ENCODE measurements at regions not wholly inside any gene's neighbourhood (a gene's known extent, or its start where the extent isn't known, plus 50 kb on each side); places are given as distances from the start of the nearest gene placed in this dataset.

DNA sequence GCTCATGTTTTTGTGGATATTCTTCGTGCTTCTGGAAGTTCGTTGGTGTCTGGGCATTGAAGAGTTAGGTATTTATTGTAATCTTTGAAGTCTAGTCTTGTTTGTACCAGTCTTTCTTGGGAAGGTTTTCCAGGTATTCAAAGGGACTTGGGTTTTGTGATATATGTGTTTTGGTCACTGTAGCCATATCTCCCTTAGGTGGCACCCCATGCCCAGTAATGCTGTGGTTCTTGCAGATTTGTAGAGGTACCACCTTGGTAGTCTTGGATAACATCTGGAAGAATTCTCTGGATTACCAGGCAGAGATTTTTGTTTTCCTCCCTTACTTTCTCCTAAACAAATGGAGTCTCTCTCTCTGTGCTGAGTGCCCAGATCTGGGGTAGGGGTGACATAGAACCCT, 184.1 kb downstream of the TEX13C start:
- Histone ChIP-seq H3K79me2 (ENCODE audit: insufficient read depth, low read length) (no peaks in the 10 kb centered on the region), H3K27me3 (ENCODE audit: control insufficient read depth in 1 of 2, insufficient read depth in 2 of 2, low read length in 2 of 2) (no peaks in the 10 kb centered on the region), H3K4me2 (ENCODE audit: low read depth, low read length) (no peak overlapping the region), H3K9me3 (ENCODE audit: low read length) (peaks cover 47% of the 10 kb centered on the region), H3K36me3 (replicated peaks in 1 of 2; ENCODE audit: control insufficient read depth in 1 of 2, insufficient read depth in 2 of 2, low read length in 2 of 2) (no peaks in the 10 kb centered on the region), H3K9ac (ENCODE audit: insufficient read depth, low read depth, low read length) (no peak overlapping the region), H3K4me1 (ENCODE audit: insufficient read depth, low read length) (no peaks in the 10 kb centered on the region), H4K20me1 (ENCODE audit: insufficient read depth, low read length) (no peaks in the 10 kb centered on the region), H3K4me3 (replicated peaks in 1 of 3; ENCODE audit: insufficient read depth in 1 of 3, low read depth in 2 of 3, low read length in 3 of 3) (no peak overlapping the region), H2AFZ (ENCODE audit: low read length) (no peak overlapping the region), H3K27ac (ENCODE audit: extremely low read length, insufficient read depth, low read length) (no peak overlapping the region)
- DNase-seq (ENCODE audit: low spot score) (no peak), FAIRE-seq (no peak), ATAC-seq (no peak)
- intact Hi-C loops (cut with micrococcal nuclease; ENCODE audit: unreplicated experiment) (no loop called here), in situ Hi-C loops (cut with HindIII; ENCODE audit: extremely low pct_ligation_motif_present, low pct_unique_long_range_greater_than_20kb) (no loop called here)
- BruUV-seq (replicated peaks) = no TSS peak
- ChIA-PET POLR2A (no interaction called here), CTCF (ENCODE audit: low intra/inter-chr PET ratio, low total read pairs) (no interaction called here)
- no peak for TF ChIP-seq ZNF788 (CRISPR knock-in tag; IDR thresholded peaks at IDR 0.05; ENCODE audit: borderline replicate concordance)
- TF ChIP-seq, protein P1, sequence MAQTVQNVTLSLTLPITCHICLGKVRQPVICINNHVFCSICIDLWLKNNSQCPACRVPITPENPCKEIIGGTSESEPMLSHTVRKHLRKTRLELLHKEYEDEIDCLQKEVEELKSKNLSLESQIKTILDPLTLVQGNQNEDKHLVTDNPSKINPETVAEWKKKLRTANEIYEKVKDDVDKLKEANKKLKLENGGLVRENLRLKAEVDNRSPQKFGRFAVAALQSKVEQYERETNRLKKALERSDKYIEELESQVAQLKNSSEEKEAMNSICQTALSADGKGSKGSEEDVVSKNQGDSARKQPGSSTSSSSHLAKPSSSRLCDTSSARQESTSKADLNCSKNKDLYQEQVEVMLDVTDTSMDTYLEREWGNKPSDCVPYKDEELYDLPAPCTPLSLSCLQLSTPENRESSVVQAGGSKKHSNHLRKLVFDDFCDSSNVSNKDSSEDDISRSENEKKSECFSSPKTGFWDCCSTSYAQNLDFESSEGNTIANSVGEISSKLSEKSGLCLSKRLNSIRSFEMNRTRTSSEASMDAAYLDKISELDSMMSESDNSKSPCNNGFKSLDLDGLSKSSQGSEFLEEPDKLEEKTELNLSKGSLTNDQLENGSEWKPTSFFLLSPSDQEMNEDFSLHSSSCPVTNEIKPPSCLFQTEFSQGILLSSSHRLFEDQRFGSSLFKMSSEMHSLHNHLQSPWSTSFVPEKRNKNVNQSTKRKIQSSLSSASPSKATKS (CRISPR knock-in tag; IDR thresholded peaks at IDR 0.05) = no peak
- TF ChIP-seq, protein P2, sequence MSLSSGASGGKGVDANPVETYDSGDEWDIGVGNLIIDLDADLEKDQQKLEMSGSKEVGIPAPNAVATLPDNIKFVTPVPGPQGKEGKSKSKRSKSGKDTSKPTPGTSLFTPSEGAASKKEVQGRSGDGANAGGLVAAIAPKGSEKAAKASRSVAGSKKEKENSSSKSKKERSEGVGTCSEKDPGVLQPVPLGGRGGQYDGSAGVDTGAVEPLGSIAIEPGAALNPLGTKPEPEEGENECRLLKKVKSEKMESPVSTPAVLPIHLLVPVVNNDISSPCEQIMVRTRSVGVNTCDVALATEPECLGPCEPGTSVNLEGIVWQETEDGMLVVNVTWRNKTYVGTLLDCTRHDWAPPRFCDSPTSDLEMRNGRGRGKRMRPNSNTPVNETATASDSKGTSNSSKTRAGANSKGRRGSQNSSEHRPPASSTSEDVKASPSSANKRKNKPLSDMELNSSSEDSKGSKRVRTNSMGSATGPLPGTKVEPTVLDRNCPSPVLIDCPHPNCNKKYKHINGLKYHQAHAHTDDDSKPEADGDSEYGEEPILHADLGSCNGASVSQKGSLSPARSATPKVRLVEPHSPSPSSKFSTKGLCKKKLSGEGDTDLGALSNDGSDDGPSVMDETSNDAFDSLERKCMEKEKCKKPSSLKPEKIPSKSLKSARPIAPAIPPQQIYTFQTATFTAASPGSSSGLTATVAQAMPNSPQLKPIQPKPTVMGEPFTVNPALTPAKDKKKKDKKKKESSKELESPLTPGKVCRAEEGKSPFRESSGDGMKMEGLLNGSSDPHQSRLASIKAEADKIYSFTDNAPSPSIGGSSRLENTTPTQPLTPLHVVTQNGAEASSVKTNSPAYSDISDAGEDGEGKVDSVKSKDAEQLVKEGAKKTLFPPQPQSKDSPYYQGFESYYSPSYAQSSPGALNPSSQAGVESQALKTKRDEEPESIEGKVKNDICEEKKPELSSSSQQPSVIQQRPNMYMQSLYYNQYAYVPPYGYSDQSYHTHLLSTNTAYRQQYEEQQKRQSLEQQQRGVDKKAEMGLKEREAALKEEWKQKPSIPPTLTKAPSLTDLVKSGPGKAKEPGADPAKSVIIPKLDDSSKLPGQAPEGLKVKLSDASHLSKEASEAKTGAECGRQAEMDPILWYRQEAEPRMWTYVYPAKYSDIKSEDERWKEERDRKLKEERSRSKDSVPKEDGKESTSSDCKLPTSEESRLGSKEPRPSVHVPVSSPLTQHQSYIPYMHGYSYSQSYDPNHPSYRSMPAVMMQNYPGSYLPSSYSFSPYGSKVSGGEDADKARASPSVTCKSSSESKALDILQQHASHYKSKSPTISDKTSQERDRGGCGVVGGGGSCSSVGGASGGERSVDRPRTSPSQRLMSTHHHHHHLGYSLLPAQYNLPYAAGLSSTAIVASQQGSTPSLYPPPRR (CRISPR knock-in tag; IDR thresholded peaks at IDR 0.05; ENCODE audit: borderline replicate concordance) = no peak
- TF ChIP-seq ZNF713 (CRISPR knock-in tag; IDR thresholded peaks at IDR 0.05) = no peak
- no peak for TF ChIP-seq ZNF44 (CRISPR knock-in tag; IDR thresholded peaks at IDR 0.05)
- no peak for TF ChIP-seq SP4 (CRISPR knock-in tag; IDR thresholded peaks at IDR 0.05)
- TF ChIP-seq MTA3 (CRISPR knock-in tag; IDR thresholded peaks at IDR 0.05) = no peak
- TF ChIP-seq CAMTA2 (CRISPR knock-in tag; IDR thresholded peaks at IDR 0.05; ENCODE audit: borderline replicate concordance) = no peak
- TF ChIP-seq, protein P3, sequence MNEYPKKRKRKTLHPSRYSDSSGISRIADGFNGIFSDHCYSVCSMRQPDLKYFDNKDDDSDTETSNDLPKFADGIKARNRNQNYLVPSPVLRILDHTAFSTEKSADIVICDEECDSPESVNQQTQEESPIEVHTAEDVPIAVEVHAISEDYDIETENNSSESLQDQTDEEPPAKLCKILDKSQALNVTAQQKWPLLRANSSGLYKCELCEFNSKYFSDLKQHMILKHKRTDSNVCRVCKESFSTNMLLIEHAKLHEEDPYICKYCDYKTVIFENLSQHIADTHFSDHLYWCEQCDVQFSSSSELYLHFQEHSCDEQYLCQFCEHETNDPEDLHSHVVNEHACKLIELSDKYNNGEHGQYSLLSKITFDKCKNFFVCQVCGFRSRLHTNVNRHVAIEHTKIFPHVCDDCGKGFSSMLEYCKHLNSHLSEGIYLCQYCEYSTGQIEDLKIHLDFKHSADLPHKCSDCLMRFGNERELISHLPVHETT (CRISPR knock-in tag; conservative IDR thresholded peaks at IDR 0.05) = no peak
- no peak for TF ChIP-seq NRL (CRISPR knock-in tag; IDR thresholded peaks at IDR 0.05; ENCODE audit: borderline replicate concordance)
- no peak for TF ChIP-seq RNF2 (conservative IDR thresholded peaks at IDR 0.05; ENCODE audit: low read depth)
- no peak for TF ChIP-seq RFX1 (IDR thresholded peaks at IDR 0.05)
- TF ChIP-seq KAT8 (CRISPR knock-in tag; IDR thresholded peaks at IDR 0.05) = no peak
- TF ChIP-seq ZKSCAN5 (CRISPR knock-in tag; IDR thresholded peaks at IDR 0.05) = no peak
- no peak for TF ChIP-seq KDM6A (CRISPR knock-in tag; IDR thresholded peaks at IDR 0.05; ENCODE audit: low read depth)
- no peak for TF ChIP-seq ZNF703 (CRISPR knock-in tag; IDR thresholded peaks at IDR 0.05; ENCODE audit: borderline replicate concordance)
- TF ChIP-seq, protein P4, sequence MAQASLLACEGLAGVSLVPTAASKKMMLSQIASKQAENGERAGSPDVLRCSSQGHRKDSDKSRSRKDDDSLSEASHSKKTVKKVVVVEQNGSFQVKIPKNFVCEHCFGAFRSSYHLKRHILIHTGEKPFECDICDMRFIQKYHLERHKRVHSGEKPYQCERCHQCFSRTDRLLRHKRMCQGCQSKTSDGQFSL (CRISPR knock-in tag; IDR thresholded peaks at IDR 0.05) = no peak
- TF ChIP-seq GATAD2A (CRISPR knock-in tag; IDR thresholded peaks at IDR 0.05) = no peak
- 0% methylated on average over 2 of the region's 2 CpGs for WGBS (ENCODE audit: low lambda C conversion rate)
